Skeletal muscle satellite cell (primary cell): ENCODE measurements at regions not wholly inside any gene's neighbourhood (a gene's known extent, or its start where the extent isn't known, plus 50 kb on each side); places are given as distances from the start of the nearest gene placed in this dataset.
"Not testable (repeated sequence)": the region's sequence is repeated elsewhere in the genome, so short reads cannot be mapped to it uniquely, and the experiment has no call there.

Experiments
- H3K27me3 ChIP-seq: 2 replicates; pipeline ENCODE4 v1.7.0; 2013; ENCODE audit warnings: low read length; ENCODE audit not compliant: control insufficient read depth, insufficient read depth
- H3K36me3 ChIP-seq: 2 replicates; pipeline ENCODE4 v1.7.0; 2013; ENCODE audit warnings: mild to moderate bottlenecking, control low read depth, low read length; ENCODE audit not compliant: insufficient read depth
- H3K4me1 ChIP-seq: 2 replicates; pipeline ENCODE4 v1.7.0; 2013; ENCODE audit warnings: low read length; ENCODE audit not compliant: control insufficient read depth, insufficient read depth
- H3K4me2 ChIP-seq: 2 replicates; pipeline ENCODE4 v1.7.0; 2013; ENCODE audit warnings: mild to moderate bottlenecking, low read length
- H3K4me3 ChIP-seq: 2 replicates; pipeline ENCODE4 v1.7.0; 2013; ENCODE audit warnings: low read length
- H3K9ac ChIP-seq: 2 replicates; pipeline ENCODE4 v1.7.0; 2013; ENCODE audit warnings: mild to moderate bottlenecking, low read depth, low read length, moderate library complexity
- H3K9me3 ChIP-seq: replicated peaks from 2 replicates; pipeline ENCODE4 v1.7.0; 2013; ENCODE audit warnings: mild to moderate bottlenecking, control low read depth, low read length

DNA sequence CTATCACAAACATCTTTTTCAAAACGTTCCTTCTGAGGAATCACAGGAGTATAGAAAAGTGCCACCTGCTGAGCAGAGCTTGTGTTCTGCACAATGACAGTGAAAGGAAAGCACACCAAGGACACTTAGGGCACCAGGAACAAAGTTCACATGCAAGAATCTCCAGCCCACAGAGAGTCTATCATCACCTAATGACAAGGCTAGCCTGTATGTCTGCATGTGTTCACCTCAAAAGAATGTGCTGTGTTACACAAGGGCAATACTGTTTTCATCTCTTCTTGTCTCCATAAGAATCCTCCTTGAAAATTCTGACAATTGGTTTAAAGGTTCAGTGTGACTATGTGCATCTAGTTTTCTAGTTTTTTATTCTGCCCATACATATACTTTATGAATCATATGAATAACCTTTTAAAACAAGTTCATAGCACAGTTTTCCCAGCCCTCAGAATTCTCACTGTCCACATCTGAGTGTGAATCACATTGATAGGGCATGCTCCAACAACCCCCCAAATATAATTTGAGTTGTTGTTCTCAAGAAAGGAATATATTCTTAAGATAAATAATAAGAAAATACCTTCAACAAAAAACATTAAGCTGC is 118.0 kb downstream of the PWWP3B start:
- Histone ChIP-seq H3K9me3 (no peaks in the 10 kb centered on the region), H3K9ac (no peak overlapping the region), H3K27me3 (peaks cover 10% of the 10 kb centered on the region)

GRCh38 chrX:106290778-106291177 is 122.7 kb downstream of the PWWP3B start:
- H3K4me2 ChIP-seq, H3K27me3 ChIP-seq, H3K9ac ChIP-seq, H3K36me3 ChIP-seq, H3K4me3 ChIP-seq, H3K4me1 ChIP-seq, H3K9me3 ChIP-seq: not testable (repeated sequence)

More for the DNA sequence above, 118.0 kb downstream of the PWWP3B start:
- H3K36me3 ChIP-seq = no peaks in the 10 kb centered on the region
- H3K4me1 ChIP-seq = no peaks in the 10 kb centered on the region
- no peak overlapping the region for H3K4me3 ChIP-seq
- no peak overlapping the region for H3K4me2 ChIP-seq

GRCh38 chrX:106291779-106292390 is 123.8 kb downstream of the PWWP3B start:
- not testable (repeated sequence) for H3K9me3 ChIP-seq, H3K4me3 ChIP-seq, H3K4me1 ChIP-seq, H3K4me2 ChIP-seq, H3K9ac ChIP-seq, H3K36me3 ChIP-seq, H3K27me3 ChIP-seq

GRCh38 chrX:106300239-106300638 is 132.1 kb downstream of the PWWP3B start:
- Histone ChIP-seq H3K4me3 (no peak overlapping the region), H3K9ac (no peak overlapping the region), H3K36me3 (no peaks in the 10 kb centered on the region), H3K9me3 (no peaks in the 10 kb centered on the region), H3K27me3 (peaks cover 3% of the 10 kb centered on the region), H3K4me2 (no peak overlapping the region), H3K4me1 (no peaks in the 10 kb centered on the region)

DNA sequence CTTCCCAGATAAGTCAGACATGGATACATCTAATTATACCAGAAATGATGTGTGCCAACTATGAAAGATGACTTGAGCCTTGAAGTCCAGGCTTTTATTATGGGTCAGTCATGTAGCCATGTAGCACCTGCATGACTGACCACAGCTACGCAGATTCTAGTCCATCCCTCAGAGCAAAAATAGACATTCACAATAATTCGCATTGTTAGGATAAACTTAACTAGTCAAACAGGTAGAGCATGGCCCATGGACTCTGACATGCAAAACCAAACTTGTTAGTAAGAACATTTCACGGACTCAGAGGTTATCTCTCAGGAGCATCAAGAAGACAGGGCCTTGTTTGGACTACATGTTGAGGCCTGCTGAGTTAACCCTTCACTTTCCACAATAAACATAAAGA is 132.6 kb downstream of the PWWP3B start:
- no peaks in the 10 kb centered on the region for H3K9me3 ChIP-seq
- no peak overlapping the region for H3K4me3 ChIP-seq
- H3K36me3 ChIP-seq = no peaks in the 10 kb centered on the region
- H3K27me3 ChIP-seq = peaks cover 3% of the 10 kb centered on the region
- H3K4me1 ChIP-seq = no peaks in the 10 kb centered on the region
- no peak overlapping the region for H3K4me2 ChIP-seq
- H3K9ac ChIP-seq = no peak overlapping the region

DNA sequence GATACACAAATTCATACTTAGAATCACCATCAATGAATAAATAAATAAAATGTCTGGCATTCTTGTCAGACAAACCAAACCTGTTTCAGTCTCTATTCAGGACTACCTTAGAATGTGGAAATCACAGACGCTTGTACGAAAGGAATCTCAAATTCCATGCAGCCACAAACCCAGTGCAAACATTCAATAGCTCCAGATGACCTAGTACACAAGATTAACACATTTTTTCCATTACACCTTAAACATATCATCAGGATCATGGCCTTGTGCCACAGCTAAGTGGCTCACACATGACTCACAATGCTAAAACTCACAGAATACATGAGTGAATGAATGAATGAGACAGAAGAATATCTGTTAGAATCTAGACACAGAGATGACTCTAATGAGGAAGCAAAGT is 134.2 kb downstream of the PWWP3B start:
- Histone ChIP-seq H3K4me2 (no peak overlapping the region), H3K27me3 (peaks cover 3% of the 10 kb centered on the region), H3K4me1 (no peaks in the 10 kb centered on the region), H3K36me3 (no peaks in the 10 kb centered on the region), H3K9me3 (no peaks in the 10 kb centered on the region), H3K4me3 (no peak overlapping the region), H3K9ac (no peak overlapping the region)

DNA sequence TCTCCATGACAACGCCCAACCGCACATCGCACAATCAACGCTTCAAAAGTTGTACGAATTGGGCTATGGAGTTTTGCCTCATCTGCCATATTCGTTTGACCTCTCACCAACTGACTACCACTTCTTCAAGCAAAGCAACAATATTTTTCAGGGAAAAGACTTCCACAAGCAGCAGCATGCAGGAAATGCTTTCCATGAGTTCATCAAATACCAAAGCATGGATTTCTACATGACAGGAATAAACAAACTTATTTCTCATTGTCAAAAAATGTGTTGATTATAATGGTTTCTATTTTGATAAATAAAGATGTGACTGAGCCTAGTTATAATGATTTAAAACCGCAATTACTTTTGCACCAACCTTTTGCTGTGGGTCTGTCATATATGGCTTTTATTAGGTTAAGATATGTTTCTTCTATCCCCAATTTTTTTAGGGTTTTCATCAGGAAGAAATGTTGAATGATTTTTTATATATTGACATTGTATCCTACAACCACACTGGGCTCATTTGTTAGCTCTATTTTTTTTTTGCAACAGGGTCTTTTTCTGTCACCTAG is 138.4 kb downstream of the PWWP3B start:
- no peak overlapping the region for H3K4me3 ChIP-seq
- no peaks in the 10 kb centered on the region for H3K9me3 ChIP-seq
- H3K36me3 ChIP-seq = no peaks in the 10 kb centered on the region
- H3K9ac ChIP-seq = no peak overlapping the region
- H3K27me3 ChIP-seq = peaks cover 3% of the 10 kb centered on the region
- no peak overlapping the region for H3K4me2 ChIP-seq
- no peaks in the 10 kb centered on the region for H3K4me1 ChIP-seq

DNA sequence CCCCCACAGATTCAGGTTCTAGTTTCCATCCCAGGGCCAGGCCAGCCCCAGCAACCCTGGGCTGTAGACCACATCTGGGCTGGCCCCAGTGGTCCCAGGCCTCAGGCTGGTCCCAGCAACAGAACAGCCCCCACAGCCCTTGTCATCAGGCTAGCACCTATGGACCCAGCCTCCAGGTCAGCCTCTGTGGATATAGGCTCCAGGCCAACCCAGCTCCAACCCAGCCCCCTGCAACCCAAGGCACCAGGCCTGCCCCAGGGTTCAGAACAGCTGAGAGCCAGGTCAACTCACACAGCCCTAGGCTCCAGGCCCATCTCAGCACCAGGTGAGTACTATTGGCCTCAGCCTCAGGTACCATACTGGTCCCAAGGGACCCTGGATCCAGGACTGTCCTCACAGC is 155.3 kb downstream of the PWWP3B start:
- no peak overlapping the region for H3K9ac ChIP-seq
- H3K4me2 ChIP-seq = no peak overlapping the region
- no peaks in the 10 kb centered on the region for H3K4me1 ChIP-seq
- no peak overlapping the region for H3K4me3 ChIP-seq
- no peaks in the 10 kb centered on the region for H3K9me3 ChIP-seq
- no peaks in the 10 kb centered on the region for H3K36me3 ChIP-seq
- H3K27me3 ChIP-seq = peaks cover 14% of the 10 kb centered on the region

DNA sequence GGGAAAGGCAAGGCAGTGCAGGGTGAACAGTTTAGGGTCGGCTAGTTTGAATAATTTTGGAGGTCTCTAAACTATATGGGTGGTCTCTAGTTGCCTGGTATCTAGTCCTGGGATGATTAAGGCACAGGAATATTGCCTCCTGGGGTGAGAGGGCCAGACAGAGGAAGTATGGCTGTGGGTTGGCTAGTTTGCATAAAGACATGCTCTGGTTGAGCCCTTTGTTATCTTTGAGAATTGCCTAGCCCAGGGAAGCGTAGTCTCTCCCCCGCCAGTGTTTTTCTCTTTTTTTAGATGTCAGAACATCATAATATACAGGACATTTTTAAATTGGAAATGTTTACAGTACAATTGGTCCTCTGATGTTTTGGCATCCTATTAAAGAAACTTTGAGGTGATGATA is 163.5 kb downstream of the PWWP3B start:
- no peaks in the 10 kb centered on the region for H3K9me3 ChIP-seq
- no peak overlapping the region for H3K4me2 ChIP-seq
- H3K9ac ChIP-seq = no peak overlapping the region
- H3K36me3 ChIP-seq = no peaks in the 10 kb centered on the region
- peaks cover 3% of the 10 kb centered on the region for H3K27me3 ChIP-seq
- H3K4me1 ChIP-seq = no peaks in the 10 kb centered on the region
- H3K4me3 ChIP-seq = no peak overlapping the region

- H3K4me1 ChIP-seq = no peaks in the 10 kb centered on the region
- no peak overlapping the region for H3K9ac ChIP-seq
- no peak overlapping the region for H3K4me2 ChIP-seq
- no peaks in the 10 kb centered on the region for H3K36me3 ChIP-seq
- peaks cover 7% of the 10 kb centered on the region for H3K9me3 ChIP-seq
- no peaks in the 10 kb centered on the region for H3K27me3 ChIP-seq
- no peak overlapping the region for H3K4me3 ChIP-seq
Measured at GRCh38 chrX:106341823-106342222, 173.7 kb downstream of the PWWP3B start.

- Histone ChIP-seq H3K4me2 (no peak overlapping the region), H3K4me3 (no peak overlapping the region), H3K4me1 (no peaks in the 10 kb centered on the region), H3K9ac (no peak overlapping the region), H3K9me3 (no peaks in the 10 kb centered on the region), H3K36me3 (no peaks in the 10 kb centered on the region), H3K27me3 (peaks cover 14% of the 10 kb centered on the region)
Measured at GRCh38 chrX:106356580-106356979, 188.5 kb downstream of the PWWP3B start.

GRCh38 chrX:106363214-106363613 is 195.1 kb downstream of the PWWP3B start:
- Histone ChIP-seq H3K4me2 (no peak overlapping the region), H3K4me3 (no peak overlapping the region), H3K27me3 (peaks cover 3% of the 10 kb centered on the region), H3K36me3 (no peaks in the 10 kb centered on the region), H3K9me3 (no peaks in the 10 kb centered on the region), H3K4me1 (no peaks in the 10 kb centered on the region), H3K9ac (no peak overlapping the region)
